Esophagus muscularis mucosa (tissue), 4 donors: ENCODE measurements at regions not wholly inside any gene's neighbourhood (a gene's known extent, or its start where the extent isn't known, plus 50 kb on each side); places are given as distances from the start of the nearest gene placed in this dataset.

Experiments used
- CTCF ChIP-seq, 3 experiments: fragments of 200-600 bp in 2 of 3; fragments of 450-650 bp in 1 of 3; sonication (generic) in 2 of 3; IDR thresholded peaks; one replicate each; pipeline ENCODE4 v1.5.1; 2017 to 2019; ENCODE audit warnings: antibody characterized with exemption in 3 of 3, mild to moderate bottlenecking in 2 of 3, moderate library complexity in 1 of 3
- EP300 ChIP-seq: sonication (generic); formaldehyde crosslinking; IDR thresholded peaks from one replicate; pipeline ENCODE4 v1.6.1; 2017; ENCODE audit warnings: antibody characterized with exemption
- POLR2A ChIP-seq: fragments of 450-650 bp; IDR thresholded peaks from one replicate; pipeline ENCODE4 v1.6.1; 2017; ENCODE audit warnings: antibody characterized with exemption, moderate library complexity, mild to moderate bottlenecking, low read depth
- POLR2AphosphoS5 ChIP-seq, 2 donors: sonication (generic); formaldehyde crosslinking; IDR thresholded peaks; one replicate each; pipeline ENCODE4 v1.6.1; 2017; ENCODE audit warnings: antibody characterized with exemption in 2 of 2

- TF ChIP-seq CTCF (IDR thresholded peaks at IDR 0.05) (no peak), POLR2A (no peak), POLR2AphosphoS5 (IDR thresholded peaks at IDR 0.05) (no peak), EP300 (no peak)
Measured at GRCh38 chr4:147409350-147409749, 71.5 kb upstream of the EDNRA start.
